Neuronal stem cell (in vitro differentiated cells): ENCODE measurements at regions not wholly inside any gene's neighbourhood (a gene's known extent, or its start where the extent isn't known, plus 50 kb on each side); places are given as distances from the start of the nearest gene placed in this dataset.

Experiments
- DNase-seq: peaks from one replicate; pipeline ENCODE4 v3.0.0-alpha.2; 2013; ENCODE audit warnings: low spot score
- H2AFZ ChIP-seq: one replicate; pipeline ENCODE4 v1.6.1; 2013; ENCODE audit warnings: mild to moderate bottlenecking, low read length, inconsistent platforms
- H2AK5ac ChIP-seq: 2 replicates; pipeline ENCODE4 v1.6.1; 2013; ENCODE audit warnings: low read depth, mild to moderate bottlenecking, inconsistent platforms, low read length, moderate library complexity, mixed read lengths
- H2BK120ac ChIP-seq: 2 replicates; pipeline ENCODE4 v1.6.1; 2013; ENCODE audit warnings: low read depth, mild to moderate bottlenecking, inconsistent platforms, low read length, moderate library complexity, mixed read lengths
- H2BK12ac ChIP-seq: one replicate; pipeline ENCODE4 v1.6.1; 2013; ENCODE audit warnings: low read length, inconsistent platforms
- H2BK15ac ChIP-seq: 2 replicates; pipeline ENCODE4 v1.6.1; 2013; ENCODE audit warnings: mild to moderate bottlenecking, low read length, inconsistent platforms, mixed read lengths
- H2BK5ac ChIP-seq: one replicate; pipeline ENCODE4 v1.6.1; 2013; ENCODE audit warnings: inconsistent platforms, mild to moderate bottlenecking, low read length, moderate library complexity
- H3K14ac ChIP-seq: one replicate; pipeline ENCODE4 v1.6.1; 2013; ENCODE audit warnings: low read length, inconsistent platforms
- H3K18ac ChIP-seq: 2 replicates; pipeline ENCODE4 v1.6.1; 2013; ENCODE audit warnings: low read length, inconsistent platforms
- H3K23ac ChIP-seq: 2 replicates; pipeline ENCODE4 v1.6.1; 2013; ENCODE audit warnings: low read depth, mild to moderate bottlenecking, mixed read lengths, low read length, inconsistent platforms; ENCODE audit not compliant: poor library complexity
- H3K27ac ChIP-seq: replicated peaks from 3 replicates; pipeline ENCODE4 v1.5.1; 2013; ENCODE audit warnings: low read length, inconsistent platforms
- H3K27me3 ChIP-seq, 3 experiments: 2 replicates each; pipeline ENCODE4 v1.6.1; 2013; ENCODE audit warnings: low read length in 3 of 3, mild to moderate bottlenecking in 2 of 3, inconsistent platforms in 1 of 3, low read depth in 1 of 3, mixed read lengths in 1 of 3, moderate library complexity in 1 of 3; ENCODE audit not compliant: control insufficient read depth in 3 of 3, insufficient read depth in 3 of 3
- H3K36me3 ChIP-seq, 2 donors: replicated peaks in 1 of 2; 2 replicates each; pipeline ENCODE4 v1.6.1; 2013; ENCODE audit warnings: low read length in 2 of 2; ENCODE audit not compliant: control insufficient read depth in 2 of 2, insufficient read depth in 2 of 2
- H3K4ac ChIP-seq: 2 replicates; pipeline ENCODE4 v1.6.1; 2013; ENCODE audit warnings: inconsistent platforms, mild to moderate bottlenecking, low read length, moderate library complexity
- H3K4me1 ChIP-seq, 2 donors: 1 replicate in 1 of 2; 2 replicates in 1 of 2; pipeline ENCODE4 v1.6.1; 2013; ENCODE audit warnings: low read length in 2 of 2, low read depth in 1 of 2; ENCODE audit not compliant: control insufficient read depth in 2 of 2, insufficient read depth in 1 of 2
- H3K4me2 ChIP-seq: one replicate; pipeline ENCODE4 v1.6.1; 2013; ENCODE audit warnings: mild to moderate bottlenecking, low read length, inconsistent platforms; ENCODE audit not compliant: insufficient read depth, poor library complexity, severe bottlenecking
- H3K4me3 ChIP-seq, 2 donors: 2 replicates each; pipeline ENCODE4 v1.5.1; 2013; ENCODE audit warnings: low read length in 2 of 2, mild to moderate bottlenecking in 2 of 2, inconsistent platforms in 1 of 2, moderate library complexity in 1 of 2
- H3K79me1 ChIP-seq: one replicate; pipeline ENCODE4 v1.6.1; 2013; ENCODE audit warnings: low read depth, mild to moderate bottlenecking, inconsistent platforms, low read length, moderate library complexity
- H3K9ac ChIP-seq: one replicate; pipeline ENCODE4 v1.6.1; 2013; ENCODE audit warnings: mild to moderate bottlenecking, low read depth, low read length, inconsistent platforms; ENCODE audit not compliant: poor library complexity
- H3K9me3 ChIP-seq, 2 donors: replicated peaks in 1 of 2; 2 replicates each; pipeline versions ENCODE3 to v1.6.1; 2013; ENCODE audit warnings: low read length in 2 of 2, mild to moderate bottlenecking in 2 of 2, inconsistent platforms in 1 of 2, low read depth in 1 of 2, mixed read lengths in 1 of 2, moderate library complexity in 1 of 2; ENCODE audit not compliant: control insufficient read depth in 2 of 2, insufficient read depth in 1 of 2
- H4K8ac ChIP-seq: one replicate; pipeline ENCODE4 v1.6.1; 2013; ENCODE audit warnings: low read depth, mild to moderate bottlenecking, inconsistent platforms, low read length, moderate library complexity
- H4K91ac ChIP-seq: one replicate; pipeline ENCODE4 v1.6.1; 2013; ENCODE audit warnings: low read length, low read depth, mild to moderate bottlenecking, inconsistent platforms; ENCODE audit not compliant: poor library complexity
- WGBS, 2 donors: extraction: QIAGEN DNeasy Blood & Tissue Kit; methylation state at CpG; one replicate each; pipeline ENCODE4 v1.1.7; 2013; ENCODE audit warnings: missing lambda C conversion rate in 2 of 2, mixed read lengths in 1 of 2; ENCODE audit not compliant: insufficient read length in 2 of 2, insufficient replicate concordance in 1 of 2; ENCODE audit errors: extremely low coverage in 2 of 2; 5-methylcytosine and 5-hydroxymethylcytosine counted together

DNA sequence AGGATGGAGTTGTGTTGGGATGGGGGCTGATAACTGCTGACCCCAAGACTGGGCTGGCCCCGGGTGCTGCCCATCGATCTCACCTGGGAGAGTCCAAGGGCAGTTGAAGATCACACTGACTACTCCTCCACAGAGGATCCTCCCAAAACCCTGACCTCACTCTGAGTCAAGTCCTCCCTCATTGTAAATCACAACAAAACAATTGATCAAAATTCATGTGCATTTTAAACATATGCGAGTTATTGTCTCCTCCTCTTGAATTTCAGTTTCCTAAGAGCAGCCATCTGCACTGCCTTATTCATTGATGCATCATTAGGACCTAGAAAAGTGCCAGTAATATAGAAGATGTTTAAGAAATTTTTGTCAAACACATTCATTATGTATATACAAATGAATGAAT lies 273.6 kb downstream of the C1orf94 start:
- no peak overlapping the region for H2BK5ac ChIP-seq
- no peaks in the 10 kb centered on the region for H3K27me3 ChIP-seq
- no peak overlapping the region for H4K91ac ChIP-seq
- no peak overlapping the region for H3K27ac ChIP-seq
- no peak overlapping the region for H3K23ac ChIP-seq
- no CpG with 5 or more reads among the region's 3 CpGs for WGBS, 2 donors
- H2BK120ac ChIP-seq = no peak overlapping the region
- H3K9me3 ChIP-seq = no peaks in the 10 kb centered on the region
- no peak for DNase-seq
- no peak overlapping the region for H3K4ac ChIP-seq
- H3K4me2 ChIP-seq = no peak overlapping the region
- H2AK5ac ChIP-seq = no peak overlapping the region
- H3K36me3 ChIP-seq = no peaks in the 10 kb centered on the region
- no peak overlapping the region for H4K8ac ChIP-seq
- no peak overlapping the region for H2AFZ ChIP-seq
- no peak overlapping the region for H3K18ac ChIP-seq
- no peaks in the 10 kb centered on the region for H3K4me1 ChIP-seq
- no peak overlapping the region for H3K9ac ChIP-seq
- H2BK12ac ChIP-seq = no peak overlapping the region
- no peak overlapping the region for H3K4me3 ChIP-seq
- H3K14ac ChIP-seq = no peak overlapping the region
- H2BK15ac ChIP-seq = no peak overlapping the region
- H3K79me1 ChIP-seq = no peaks in the 10 kb centered on the region

DNA sequence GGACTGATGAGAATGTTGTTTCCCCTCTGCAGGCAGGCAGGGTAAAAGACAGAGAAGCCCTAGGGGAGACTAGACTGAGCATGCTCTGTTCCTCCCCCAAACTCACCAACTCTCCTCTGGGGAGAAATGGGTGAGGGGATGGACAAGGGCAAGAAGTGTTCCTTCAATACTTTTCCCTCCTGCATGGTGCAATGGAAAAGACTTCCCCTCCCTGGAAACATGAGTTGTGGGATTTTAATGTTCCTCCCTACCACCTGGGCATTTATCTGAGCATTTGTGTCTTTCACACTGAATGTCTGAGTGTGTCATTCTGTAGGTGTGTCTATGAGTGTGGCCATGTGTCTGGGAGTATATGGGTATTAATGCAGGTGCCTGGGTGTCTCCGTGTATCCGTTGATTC lies 275.7 kb downstream of the C1orf94 start:
- no peak overlapping the region for H3K4ac ChIP-seq
- H3K14ac ChIP-seq = no peak overlapping the region
- no peak overlapping the region for H3K18ac ChIP-seq
- no peak overlapping the region for H2BK15ac ChIP-seq
- H2AFZ ChIP-seq = no peak overlapping the region
- H3K23ac ChIP-seq = no peak overlapping the region
- H3K4me2 ChIP-seq = no peak overlapping the region
- no peak overlapping the region for H2BK12ac ChIP-seq
- no peaks in the 10 kb centered on the region for H3K9me3 ChIP-seq
- no peaks in the 10 kb centered on the region for H3K27me3 ChIP-seq
- H3K4me3 ChIP-seq = no peak overlapping the region
- no peak overlapping the region for H4K8ac ChIP-seq
- H2BK5ac ChIP-seq = no peak overlapping the region
- WGBS, 2 donors = no CpG with 5 or more reads among the region's 2 CpGs
- no peak overlapping the region for H3K27ac ChIP-seq
- no peak overlapping the region for H3K9ac ChIP-seq
- no peaks in the 10 kb centered on the region for H3K79me1 ChIP-seq
- no peaks in the 10 kb centered on the region for H3K36me3 ChIP-seq
- no peak overlapping the region for H2BK120ac ChIP-seq
- H4K91ac ChIP-seq = no peak overlapping the region
- no peak overlapping the region for H2AK5ac ChIP-seq
- no peak for DNase-seq
- H3K4me1 ChIP-seq = no peaks in the 10 kb centered on the region

DNA sequence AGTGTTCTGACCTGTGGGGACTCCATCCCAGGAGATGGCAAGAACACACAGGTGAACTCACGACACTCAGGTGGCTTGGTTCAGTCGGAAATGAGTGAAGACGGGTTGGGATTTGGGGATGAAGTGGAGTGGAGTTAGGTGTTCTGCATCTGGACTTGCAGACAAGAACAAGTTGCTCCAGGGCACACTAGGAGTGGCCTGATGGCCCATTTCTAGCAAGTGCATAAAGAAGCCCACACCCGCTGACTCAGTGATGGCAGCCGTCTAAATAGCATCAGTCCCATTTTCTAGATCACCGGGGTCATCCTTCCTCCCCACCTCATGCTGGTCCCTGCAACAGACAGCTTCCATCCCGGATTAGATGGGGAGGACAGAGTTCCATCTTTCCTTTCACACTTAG lies 278.4 kb downstream of the C1orf94 start:
- H3K27me3 ChIP-seq = no peaks in the 10 kb centered on the region
- H3K79me1 ChIP-seq = no peaks in the 10 kb centered on the region
- no peak overlapping the region for H3K14ac ChIP-seq
- H3K18ac ChIP-seq = no peak overlapping the region
- no peak overlapping the region for H2BK15ac ChIP-seq
- no peak overlapping the region for H2BK120ac ChIP-seq
- no CpG with 5 or more reads among the region's 7 CpGs for WGBS, 2 donors
- no peak overlapping the region for H3K4me2 ChIP-seq
- H3K4ac ChIP-seq = no peak overlapping the region
- no peak overlapping the region for H2BK12ac ChIP-seq
- no peaks in the 10 kb centered on the region for H3K4me1 ChIP-seq
- no peak overlapping the region for H2AK5ac ChIP-seq
- H3K9ac ChIP-seq = no peak overlapping the region
- H4K8ac ChIP-seq = no peak overlapping the region
- H3K4me3 ChIP-seq = no peak overlapping the region
- H3K9me3 ChIP-seq = no peaks in the 10 kb centered on the region
- H4K91ac ChIP-seq = no peak overlapping the region
- H3K36me3 ChIP-seq = no peaks in the 10 kb centered on the region
- DNase-seq = no peak
- no peak overlapping the region for H3K23ac ChIP-seq
- H3K27ac ChIP-seq = no peak overlapping the region
- H2AFZ ChIP-seq = no peak overlapping the region
- H2BK5ac ChIP-seq = no peak overlapping the region

DNA sequence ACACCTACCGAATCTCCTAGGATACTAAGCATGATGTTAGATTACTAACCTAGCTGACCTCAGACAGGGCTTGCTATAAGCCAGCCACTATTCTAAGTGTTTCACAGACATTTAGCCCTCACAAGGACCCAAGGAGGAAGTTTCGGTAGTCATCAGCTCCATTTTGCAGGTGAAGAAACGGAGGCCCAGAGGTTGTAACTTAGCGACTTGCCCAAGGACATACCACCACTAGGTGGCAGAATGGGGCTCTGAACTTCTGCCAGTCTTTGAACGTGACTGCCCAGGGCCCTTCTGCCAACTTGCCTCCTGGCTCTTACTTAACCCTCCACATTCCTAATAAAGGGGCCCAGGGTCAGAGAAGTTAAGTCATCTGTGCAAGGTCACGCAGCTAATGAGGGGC lies 283.5 kb downstream of the C1orf94 start:
- Histone ChIP-seq H3K4me2 (no peak overlapping the region), H3K4ac (no peak overlapping the region), H4K8ac (no peak overlapping the region), H2BK5ac (no peak overlapping the region), H3K9me3 (no peaks in the 10 kb centered on the region), H2AK5ac (no peak overlapping the region), H3K14ac (no peak overlapping the region), H2BK120ac (no peak overlapping the region), H3K27ac (no peak overlapping the region), H2BK15ac (no peak overlapping the region), H2BK12ac (no peak overlapping the region), H3K27me3 (no peaks in the 10 kb centered on the region), H3K18ac (no peak overlapping the region), H3K36me3 (no peaks in the 10 kb centered on the region), H3K9ac (no peak overlapping the region), H4K91ac (no peak overlapping the region), H2AFZ (no peak overlapping the region), H3K79me1 (no peaks in the 10 kb centered on the region), H3K23ac (no peak overlapping the region), H3K4me3 (no peak overlapping the region), H3K4me1 (no peaks in the 10 kb centered on the region)
- DNase-seq = peak; percentile 32
- no CpG with 5 or more reads among the region's 6 CpGs for WGBS, 2 donors
